PC-9 (cell line): ENCODE measurements at regions not wholly inside any gene's neighbourhood (a gene's known extent, or its start where the extent isn't known, plus 50 kb on each side); places are given as distances from the start of the nearest gene placed in this dataset.

Experiments
- EZH2 ChIP-seq: fragments of 200-600 bp; sonication (generic); IDR thresholded peaks from 2 replicates; pipeline ENCODE4 v1.8.0; 2017; ENCODE audit warnings: antibody characterized with exemption, low read depth
- TF ChIP-seq, protein P1 (sequence below): fragments of 200-600 bp; sonication (generic); conservative IDR thresholded peaks from 2 replicates; pipeline ENCODE4 v1.6.1; 2017; ENCODE audit warnings: mixed run types, antibody characterized with exemption, mild to moderate bottlenecking, moderate library complexity

GRCh38 chr4:9716093-9716492, 65.3 kb upstream of the DRD5 start:
- TF ChIP-seq, protein P1, sequence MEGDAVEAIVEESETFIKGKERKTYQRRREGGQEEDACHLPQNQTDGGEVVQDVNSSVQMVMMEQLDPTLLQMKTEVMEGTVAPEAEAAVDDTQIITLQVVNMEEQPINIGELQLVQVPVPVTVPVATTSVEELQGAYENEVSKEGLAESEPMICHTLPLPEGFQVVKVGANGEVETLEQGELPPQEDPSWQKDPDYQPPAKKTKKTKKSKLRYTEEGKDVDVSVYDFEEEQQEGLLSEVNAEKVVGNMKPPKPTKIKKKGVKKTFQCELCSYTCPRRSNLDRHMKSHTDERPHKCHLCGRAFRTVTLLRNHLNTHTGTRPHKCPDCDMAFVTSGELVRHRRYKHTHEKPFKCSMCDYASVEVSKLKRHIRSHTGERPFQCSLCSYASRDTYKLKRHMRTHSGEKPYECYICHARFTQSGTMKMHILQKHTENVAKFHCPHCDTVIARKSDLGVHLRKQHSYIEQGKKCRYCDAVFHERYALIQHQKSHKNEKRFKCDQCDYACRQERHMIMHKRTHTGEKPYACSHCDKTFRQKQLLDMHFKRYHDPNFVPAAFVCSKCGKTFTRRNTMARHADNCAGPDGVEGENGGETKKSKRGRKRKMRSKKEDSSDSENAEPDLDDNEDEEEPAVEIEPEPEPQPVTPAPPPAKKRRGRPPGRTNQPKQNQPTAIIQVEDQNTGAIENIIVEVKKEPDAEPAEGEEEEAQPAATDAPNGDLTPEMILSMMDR = no peak
- no peak for TF ChIP-seq EZH2
